Lower lobe of right lung (tissue), 2 donors: ENCODE measurements at regions not wholly inside any gene's neighbourhood (a gene's known extent, or its start where the extent isn't known, plus 50 kb on each side); places are given as distances from the start of the nearest gene placed in this dataset.

Experiments
- ATAC-seq, 2 donors: fragments of 200-7000 bp; cut with Tn5 transposase; one replicate each; pipeline ENCODE4 v1.9.1; 2020 to 2022; ENCODE audit warnings: mild to moderate bottlenecking in 2 of 2, moderate library complexity in 2 of 2
- DNase-seq: peaks from one replicate; pipeline ENCODE4 v3.0.0-alpha.2; 2020
- H3K27ac ChIP-seq: fragments of 200-600 bp; one replicate; pipeline ENCODE4 v1.8.0; 2022
- H3K27me3 ChIP-seq: fragments of 200-600 bp; one replicate; pipeline ENCODE4 v1.8.0; 2022; ENCODE audit warnings: low read depth
- H3K36me3 ChIP-seq: fragments of 200-600 bp; one replicate; pipeline ENCODE4 v1.8.0; 2022; ENCODE audit warnings: mild to moderate bottlenecking
- H3K4me1 ChIP-seq: fragments of 200-600 bp; one replicate; pipeline ENCODE4 v1.8.0; 2022
- H3K4me3 ChIP-seq: fragments of 200-600 bp; one replicate; pipeline ENCODE4 v1.8.0; 2022; ENCODE audit warnings: mild to moderate bottlenecking
- H3K9me3 ChIP-seq: fragments of 200-600 bp; one replicate; pipeline ENCODE4 v1.8.0; 2022
- CTCF ChIP-seq: fragments of 200-600 bp; IDR thresholded peaks from one replicate; pipeline ENCODE4 v1.8.0; 2022; ENCODE audit warnings: antibody characterized with exemption, mild to moderate bottlenecking
- intact Hi-C: fragments of 100-400 bp; cut with DNase I; formaldehyde crosslinking; loops from one replicate; pipeline ENCODE4 v1.11.0; 2022
- donor health status: DM: no; HTN: yes; CAD: no; lungs with severe emphysema.

- Histone ChIP-seq H3K27me3 (no peaks in the 10 kb centered on the region), H3K4me3 (no peak overlapping the region), H3K9me3 (no peaks in the 10 kb centered on the region), H3K4me1 (no peaks in the 10 kb centered on the region), H3K27ac (no peak overlapping the region), H3K36me3 (no peaks in the 10 kb centered on the region)
- no peak for TF ChIP-seq CTCF
- ATAC-seq: no peak
- no peak for DNase-seq
- intact Hi-C loops: no loop called here
Observed at GRCh38 chr4:133618963-133619362, 469.9 kb downstream of the PCDH10 start.

- TF ChIP-seq CTCF: no peak
- Histone ChIP-seq H3K36me3 (no peaks in the 10 kb centered on the region), H3K27me3 (no peaks in the 10 kb centered on the region), H3K4me1 (no peaks in the 10 kb centered on the region), H3K27ac (no peak overlapping the region), H3K4me3 (no peak overlapping the region), H3K9me3 (no peaks in the 10 kb centered on the region)
- no peak for ATAC-seq
- DNase-seq: no peak
- intact Hi-C loops: no loop called here
Observed at GRCh38 chr4:133600008-133600407, 450.9 kb downstream of the PCDH10 start.

GRCh38 chr4:133598779-133599178, 449.7 kb downstream of the PCDH10 start:
- ATAC-seq: no peak
- H3K4me3 ChIP-seq: no peak overlapping the region
- H3K27me3 ChIP-seq: no peaks in the 10 kb centered on the region
- H3K9me3 ChIP-seq: no peaks in the 10 kb centered on the region
- DNase-seq: no peak
- H3K4me1 ChIP-seq: no peaks in the 10 kb centered on the region
- no peaks in the 10 kb centered on the region for H3K36me3 ChIP-seq
- no peak for TF ChIP-seq CTCF
- intact Hi-C loops: no loop called here
- H3K27ac ChIP-seq: no peak overlapping the region

GRCh38 chr4:133597251-133597650, 448.2 kb downstream of the PCDH10 start:
- ATAC-seq (no peak), DNase-seq (no peak)
- Histone ChIP-seq H3K4me3 (no peak overlapping the region), H3K27ac (no peak overlapping the region), H3K36me3 (no peaks in the 10 kb centered on the region), H3K9me3 (no peaks in the 10 kb centered on the region), H3K27me3 (no peaks in the 10 kb centered on the region), H3K4me1 (no peaks in the 10 kb centered on the region)
- intact Hi-C loops: no loop called here
- TF ChIP-seq CTCF: no peak

- intact Hi-C loops: no loop called here
- H3K27ac ChIP-seq: no peak overlapping the region
- no peaks in the 10 kb centered on the region for H3K36me3 ChIP-seq
- no peaks in the 10 kb centered on the region for H3K4me1 ChIP-seq
- DNase-seq: no peak
- no peak overlapping the region for H3K4me3 ChIP-seq
- no peak for ATAC-seq
- no peaks in the 10 kb centered on the region for H3K27me3 ChIP-seq
- no peak for TF ChIP-seq CTCF
- H3K9me3 ChIP-seq: no peaks in the 10 kb centered on the region
Observed at GRCh38 chr4:133596459-133596858, 447.4 kb downstream of the PCDH10 start.
